ENCODE measurements at regions not wholly inside any gene's neighbourhood (a gene's known extent, or its start where the extent isn't known, plus 50 kb on each side); places are given as distances from the start of the nearest gene placed in this dataset.
"Not testable (repeated sequence)": the region's sequence is repeated elsewhere in the genome, so short reads cannot be mapped to it uniquely, and the experiment has no call there.

DNA sequence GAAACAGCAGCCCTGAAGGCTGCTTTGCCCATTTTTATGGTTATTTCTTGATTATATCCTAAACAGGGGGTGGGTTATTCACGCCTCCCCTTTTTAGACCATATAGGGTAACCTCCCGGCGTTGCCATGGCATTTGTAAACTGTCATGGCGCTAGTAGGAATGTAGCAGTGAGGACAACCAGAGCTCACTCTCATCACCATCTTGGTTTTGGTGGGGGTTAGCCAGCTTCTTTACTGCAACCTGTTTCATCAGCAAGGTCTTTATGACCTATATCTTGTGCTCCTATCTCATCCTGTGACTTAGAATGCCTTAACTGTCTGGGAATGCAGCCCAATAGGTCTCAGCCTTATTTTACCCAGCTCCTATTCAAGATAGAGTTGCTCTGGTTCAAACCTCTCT lies 136.2 kb downstream of the DIRAS2 start:
- TF ChIP-seq, protein P1, sequence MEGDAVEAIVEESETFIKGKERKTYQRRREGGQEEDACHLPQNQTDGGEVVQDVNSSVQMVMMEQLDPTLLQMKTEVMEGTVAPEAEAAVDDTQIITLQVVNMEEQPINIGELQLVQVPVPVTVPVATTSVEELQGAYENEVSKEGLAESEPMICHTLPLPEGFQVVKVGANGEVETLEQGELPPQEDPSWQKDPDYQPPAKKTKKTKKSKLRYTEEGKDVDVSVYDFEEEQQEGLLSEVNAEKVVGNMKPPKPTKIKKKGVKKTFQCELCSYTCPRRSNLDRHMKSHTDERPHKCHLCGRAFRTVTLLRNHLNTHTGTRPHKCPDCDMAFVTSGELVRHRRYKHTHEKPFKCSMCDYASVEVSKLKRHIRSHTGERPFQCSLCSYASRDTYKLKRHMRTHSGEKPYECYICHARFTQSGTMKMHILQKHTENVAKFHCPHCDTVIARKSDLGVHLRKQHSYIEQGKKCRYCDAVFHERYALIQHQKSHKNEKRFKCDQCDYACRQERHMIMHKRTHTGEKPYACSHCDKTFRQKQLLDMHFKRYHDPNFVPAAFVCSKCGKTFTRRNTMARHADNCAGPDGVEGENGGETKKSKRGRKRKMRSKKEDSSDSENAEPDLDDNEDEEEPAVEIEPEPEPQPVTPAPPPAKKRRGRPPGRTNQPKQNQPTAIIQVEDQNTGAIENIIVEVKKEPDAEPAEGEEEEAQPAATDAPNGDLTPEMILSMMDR (IDR thresholded peaks at IDR 0.05): not testable (repeated sequence)
- TF ChIP-seq POLR2A, EP300 (IDR thresholded peaks at IDR 0.05): not testable (repeated sequence)

Measured in upper lobe of left lung (tissue), 4 donors.